H1 (cell line): ENCODE measurements at regions not wholly inside any gene's neighbourhood (a gene's known extent, or its start where the extent isn't known, plus 50 kb on each side); places are given as distances from the start of the nearest gene placed in this dataset.

Source experiments
- CTCF ChIA-PET: fragments of 300-600 bp; sonication (Branson Sonifier 250); formaldehyde crosslinking; loops from one replicate; lab custom pipeline; 2021; ENCODE audit not compliant: partially characterized antibody; lab: Charles Lee
- POLR2A ChIA-PET: fragments of 300-600 bp; sonication (Branson Sonifier 250); formaldehyde crosslinking; loops from one replicate; lab custom pipeline; 2021; ENCODE audit warnings: inconsistent platforms; ENCODE audit not compliant: partially characterized antibody; lab: Charles Lee
- DNase-seq, 2 experiments: peaks; one replicate each; pipeline versions ENCODE4 v3.0.0 to v3.0.0-alpha.2; 2010 to 2022; ENCODE audit warnings: low spot score in 2 of 2, low read depth in 1 of 2, mixed read lengths in 1 of 2
- FAIRE-seq: peaks from 2 replicates; lab custom pipeline; 2011; peaks lifted over from hg19 to GRCh38; lab: Jason Lieb, UNC
- H2AFZ ChIP-seq: 2 replicates; pipeline ENCODE4 v1.8.1; 2012; ENCODE audit warnings: low read length, inconsistent platforms
- H2AK5ac ChIP-seq: 2 replicates; pipeline ENCODE4 v1.6.1; 2013; ENCODE audit warnings: low read depth, low read length
- H2BK120ac ChIP-seq: replicated peaks from 2 replicates; pipeline ENCODE3; 2013; ENCODE audit warnings: low read depth, low read length, inconsistent platforms
- H2BK12ac ChIP-seq: 2 replicates; pipeline ENCODE4 v1.6.1; 2013; ENCODE audit warnings: low read depth, low read length
- H2BK15ac ChIP-seq: 2 replicates; pipeline ENCODE4 v1.6.1; 2013; ENCODE audit warnings: low read length
- H2BK20ac ChIP-seq: 2 replicates; pipeline ENCODE4 v1.6.1; 2013; ENCODE audit warnings: low read length
- H2BK5ac ChIP-seq: 2 replicates; pipeline ENCODE4 v1.6.1; 2013; ENCODE audit warnings: low read depth, low read length
- H3K14ac ChIP-seq: 2 replicates; pipeline ENCODE4 v1.6.1; 2013; ENCODE audit warnings: inconsistent platforms; ENCODE audit not compliant: insufficient read length
- H3K18ac ChIP-seq: 2 replicates; pipeline ENCODE4 v1.6.1; 2013; ENCODE audit warnings: low read length; ENCODE audit errors: extremely low read depth
- H3K23ac ChIP-seq: 2 replicates; pipeline ENCODE4 v1.6.1; 2013; ENCODE audit warnings: inconsistent platforms; ENCODE audit not compliant: insufficient read length
- H3K23me2 ChIP-seq: 2 replicates; pipeline ENCODE4 v1.6.1; 2013; ENCODE audit warnings: low read depth, low read length
- H3K27ac ChIP-seq: 2 replicates; pipeline ENCODE4 v1.6.1; 2011; ENCODE audit warnings: low read depth, low read length, inconsistent platforms
- H3K27me3 ChIP-seq, 4 experiments: replicated peaks in 1 of 4; 1 replicate in 1 of 4; 2 replicates in 3 of 4; pipeline versions ENCODE4 v1.6.1 to v1.8.1; 2011 to 2013; ENCODE audit warnings: low read length in 3 of 4, mild to moderate bottlenecking in 3 of 4, inconsistent platforms in 2 of 4, mixed read lengths in 2 of 4, moderate library complexity in 1 of 4; ENCODE audit not compliant: control insufficient read depth in 3 of 4, insufficient read depth in 3 of 4; ENCODE audit errors: extremely low read depth in 1 of 4
- H3K36me3 ChIP-seq, 4 experiments: 2 replicates each; pipeline versions ENCODE4 v1.6.1 to v1.8.1; 2011 to 2013; ENCODE audit warnings: mild to moderate bottlenecking in 4 of 4, low read length in 3 of 4, moderate library complexity in 2 of 4, control low read depth in 1 of 4, inconsistent platforms in 1 of 4; ENCODE audit not compliant: insufficient read depth in 4 of 4, control insufficient read depth in 2 of 4
- H3K4ac ChIP-seq: replicated peaks from 2 replicates; pipeline ENCODE3; 2013; ENCODE audit warnings: low read length, low read depth, mixed read lengths, inconsistent platforms; ENCODE audit not compliant: insufficient read length
- H3K4me1 ChIP-seq, 4 experiments: replicated peaks in 1 of 4; 1 replicate in 1 of 4; 2 replicates in 3 of 4; pipeline versions ENCODE4 v1.6.1 to v1.8.1; 2011 to 2013; ENCODE audit warnings: low read length in 3 of 4, inconsistent platforms in 2 of 4, mixed read lengths in 1 of 4; ENCODE audit not compliant: insufficient read depth in 4 of 4, control insufficient read depth in 3 of 4
- H3K4me2 ChIP-seq, 2 experiments: 2 replicates each; pipeline versions ENCODE4 v1.6.1 to v1.8.1; 2011 to 2013; ENCODE audit warnings: low read depth in 2 of 2, low read length in 2 of 2, control low read depth in 1 of 2, inconsistent platforms in 1 of 2, mild to moderate bottlenecking in 1 of 2; ENCODE audit not compliant: insufficient read depth in 1 of 2
- H3K4me3 ChIP-seq, 4 experiments: fragments of 200-600, 300-600 bp in 1 of 4; sonication (generic), shearing (Covaris generic), sonication (Bioruptor Twin) in 1 of 4; 2 replicates each; pipeline versions ENCODE4 v1.5.1 to v1.8.1; 2011 to 2016; ENCODE audit warnings: low read length in 4 of 4, low read depth in 3 of 4, control low read depth in 2 of 4, inconsistent platforms in 2 of 4, mild to moderate bottlenecking in 2 of 4, mixed read lengths in 1 of 4, moderate library complexity in 1 of 4; ENCODE audit not compliant: insufficient read depth in 2 of 4; ENCODE audit errors: extremely low read depth in 1 of 4
- H3K56ac ChIP-seq: replicated peaks from 2 replicates; pipeline ENCODE3; 2013; ENCODE audit warnings: low read depth, mild to moderate bottlenecking, mixed read lengths, low read length, inconsistent platforms; ENCODE audit not compliant: insufficient read length
- H3K79me1 ChIP-seq: 2 replicates; pipeline ENCODE4 v1.6.1; 2013; ENCODE audit warnings: low read depth, low read length, control low read depth
- H3K79me2 ChIP-seq, 2 experiments: 2 replicates each; pipeline versions ENCODE4 v1.6.1 to v1.8.1; 2012 to 2013; ENCODE audit warnings: low read length in 2 of 2, mild to moderate bottlenecking in 2 of 2, inconsistent platforms in 1 of 2; ENCODE audit not compliant: insufficient read depth in 2 of 2, control insufficient read depth in 1 of 2
- H3K9ac ChIP-seq, 4 experiments: replicated peaks in 1 of 4; 1 replicate in 1 of 4; 2 replicates in 3 of 4; pipeline versions ENCODE4 v1.6.1 to v1.8.1; 2011 to 2013; ENCODE audit warnings: low read depth in 3 of 4, low read length in 3 of 4, control low read depth in 2 of 4, mild to moderate bottlenecking in 2 of 4, moderate library complexity in 2 of 4, inconsistent platforms in 1 of 4; ENCODE audit errors: extremely low read depth in 1 of 4
- H3K9me3 ChIP-seq, 2 experiments: 2 replicates each; pipeline versions ENCODE4 v1.6.1 to v1.8.1; 2012 to 2013; ENCODE audit warnings: mild to moderate bottlenecking in 2 of 2, moderate library complexity in 2 of 2, control low read depth in 1 of 2, inconsistent platforms in 1 of 2, low read depth in 1 of 2, low read length in 1 of 2, mixed read lengths in 1 of 2; ENCODE audit not compliant: insufficient read depth in 2 of 2
- H4K20me1 ChIP-seq, 2 experiments: replicated peaks in 1 of 2; 2 replicates each; pipeline versions ENCODE3 to v1.8.1; 2011 to 2013; ENCODE audit warnings: inconsistent platforms in 2 of 2, low read length in 2 of 2, mild to moderate bottlenecking in 1 of 2; ENCODE audit not compliant: insufficient read depth in 2 of 2, control insufficient read depth in 1 of 2
- H4K5ac ChIP-seq: 2 replicates; pipeline ENCODE4 v1.6.1; 2013; ENCODE audit warnings: low read length, low read depth, mixed read lengths, inconsistent platforms; ENCODE audit not compliant: insufficient read length
- H4K8ac ChIP-seq: 2 replicates; pipeline ENCODE4 v1.8.0; 2013; ENCODE audit warnings: mild to moderate bottlenecking, moderate library complexity, low read length, inconsistent platforms; ENCODE audit not compliant: insufficient read depth; ENCODE audit errors: extremely low read depth
- H4K91ac ChIP-seq: replicated peaks from 2 replicates; pipeline ENCODE3; 2013; ENCODE audit warnings: low read length, mixed read lengths, inconsistent platforms; ENCODE audit not compliant: insufficient read length
- CTBP2 ChIP-seq: IDR thresholded peaks from 2 replicates; pipeline ENCODE4 v1.7.0; 2011; ENCODE audit warnings: borderline replicate concordance, mild to moderate bottlenecking, moderate library complexity, mixed read lengths, low read length; ENCODE audit not compliant: insufficient read depth, insufficient read length
- WGBS, 2 experiments: shearing (Covaris generic) in 1 of 2; methylation state at CpG; one replicate each; pipeline versions ENCODE4 v1.1.6 to v1.1.7; 2013 to 2015; ENCODE audit warnings: low lambda C conversion rate in 2 of 2, mixed read lengths in 2 of 2, inconsistent platforms in 1 of 2, low coverage in 1 of 2, missing lambda C conversion rate in 1 of 2; ENCODE audit not compliant: insufficient replicate concordance in 2 of 2, insufficient coverage in 1 of 2, insufficient read length in 1 of 2; ENCODE audit errors: extremely low coverage in 1 of 2, missing lambda C conversion rate in 1 of 2; 5-methylcytosine and 5-hydroxymethylcytosine counted together

DNA sequence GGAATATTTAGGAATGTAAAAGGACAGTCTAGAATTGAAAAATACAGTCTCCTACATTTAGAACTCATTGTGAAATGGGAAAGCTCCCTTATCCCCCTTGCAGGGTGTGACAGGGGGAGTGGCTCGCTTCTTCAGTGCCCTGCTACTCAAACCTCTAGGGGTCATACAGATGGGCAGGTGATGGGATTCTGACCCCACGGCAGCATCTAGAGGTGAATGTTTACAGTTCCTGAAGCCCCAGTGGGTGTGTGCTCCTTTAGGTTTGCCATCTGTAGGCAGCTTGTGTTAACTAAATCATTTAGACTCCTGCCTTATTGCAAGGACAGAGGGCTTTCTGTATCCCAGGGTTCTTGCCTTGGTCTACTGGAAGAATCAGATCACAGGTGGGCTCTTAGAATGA lies 271.0 kb upstream of the MPDZ start:
- Histone ChIP-seq H3K18ac (no peak overlapping the region), H3K36me3 (no peaks in the 10 kb centered on the region), H2BK20ac (no peak overlapping the region), H2AK5ac (no peak overlapping the region), H4K20me1 (no peaks in the 10 kb centered on the region), H3K27me3 (no peaks in the 10 kb centered on the region), H3K79me2 (no peaks in the 10 kb centered on the region), H3K23me2 (no peaks in the 10 kb centered on the region), H2BK15ac (no peak overlapping the region), H2AFZ (no peak overlapping the region)
- CTCF ChIA-PET: interaction anchor here (0.6 kb wide), 1 partner anchor 457 kb away, joined by 3 read pairs; no protein-coding TSS in a partner anchor
- 80% methylated on average over 2 of the region's 2 CpGs; no CpG with 5 or more reads in 1 of the 2 experiments for WGBS, 2 experiments
- TF ChIP-seq CTBP2: no peak
- TF ChIP-seq, all 59 proteins: peak for 0
- POLR2A ChIA-PET: no interaction called here
- Histone ChIP-seq H3K4me3 (no peak overlapping the region), H2BK5ac (no peak overlapping the region), H2BK12ac (no peak overlapping the region), H3K56ac (no peak overlapping the region), H2BK120ac (no peak overlapping the region), H3K27ac (no peak overlapping the region), H4K8ac (no peak overlapping the region), H3K79me1 (no peaks in the 10 kb centered on the region), H3K4me1 (0 out of 7 replicates have a peak, but pooled peaks cover 0 to 3% (median 0%) of the 10 kb centered on the region in 4 experiments), H3K9ac (no peak overlapping the region), H3K4ac (no peak overlapping the region), H3K9me3 (peaks cover 0 to 7% of the 10 kb centered on the region in 2 experiments; a peak in 1 of 4 replicates), H4K5ac (no peak overlapping the region), H3K4me2 (no peak overlapping the region), H3K23ac (no peak overlapping the region), H3K14ac (no peak overlapping the region), H4K91ac (no peak overlapping the region)
- FAIRE-seq (no peak), DNase-seq (no peak)
